ENCODE measurements at regions not wholly inside any gene's neighbourhood (a gene's known extent, or its start where the extent isn't known, plus 50 kb on each side); places are given as distances from the start of the nearest gene placed in this dataset.

GRCh38 chr1:221913351-221913892, 171.5 kb upstream of the DUSP10 start:
- WGBS, 5 donors: 84 to 97% (median 89%) methylated on average over 3 of the region's 3 CpGs

GRCh38 chr1:221912230-221912629, 170.3 kb upstream of the DUSP10 start:
- TF ChIP-seq POLR2AphosphoS5 (IDR thresholded peaks at IDR 0.05) (no peak), POLR2A (IDR thresholded peaks at IDR 0.05) (no peak), CTCF (IDR thresholded peaks at IDR 0.05 in 8 of 11, conservative IDR thresholded peaks at IDR 0.05 in 3 of 11) (no peak)
- intact Hi-C loops (cut with DNase I; ENCODE audit: low total_unique reads): no loop called here
- H3K27me3 ChIP-seq (replicated peaks in 1 of 7): no peaks in the 10 kb centered on the region
- no peak overlapping the region for H3K4me3 ChIP-seq
- H3K27ac ChIP-seq: no peak overlapping the region
- no peaks in the 10 kb centered on the region for H3K9me3 ChIP-seq
- H3K4me1 ChIP-seq: no peaks in the 10 kb centered on the region
- H3K36me3 ChIP-seq: no peaks in the 10 kb centered on the region
- DNase-seq: no peak

More at GRCh38 chr1:221913351-221913892, 171.5 kb upstream of the DUSP10 start:
- Histone ChIP-seq H3K27me3 (replicated peaks in 1 of 7) (no peaks in the 10 kb centered on the region), H3K36me3 (no peaks in the 10 kb centered on the region), H3K27ac (no peak overlapping the region), H3K4me1 (no peaks in the 10 kb centered on the region), H3K4me3 (no peak overlapping the region), H3K9me3 (no peaks in the 10 kb centered on the region)
- no peak for TF ChIP-seq CTCF (IDR thresholded peaks at IDR 0.05 in 8 of 11, conservative IDR thresholded peaks at IDR 0.05 in 3 of 11)
- no peak for TF ChIP-seq POLR2AphosphoS5 (IDR thresholded peaks at IDR 0.05)
- intact Hi-C loops (cut with DNase I; ENCODE audit: low total_unique reads): no loop called here
- no peak for DNase-seq

GRCh38 chr1:221911714-221912113, 169.8 kb upstream of the DUSP10 start:
- TF ChIP-seq POLR2AphosphoS5 (IDR thresholded peaks at IDR 0.05) (no peak), CTCF (IDR thresholded peaks at IDR 0.05 in 8 of 11, conservative IDR thresholded peaks at IDR 0.05 in 3 of 11) (no peak), POLR2A (IDR thresholded peaks at IDR 0.05) (no peak)
- no peaks in the 10 kb centered on the region for H3K9me3 ChIP-seq
- no peaks in the 10 kb centered on the region for H3K36me3 ChIP-seq
- H3K4me1 ChIP-seq: no peaks in the 10 kb centered on the region
- no peak overlapping the region for H3K4me3 ChIP-seq
- H3K27ac ChIP-seq: no peak overlapping the region
- no peaks in the 10 kb centered on the region for H3K27me3 ChIP-seq (replicated peaks in 1 of 7)
- WGBS, 5 donors: 51 to 69% (median 66%) methylated on average over 1 of the region's 1 CpG
- DNase-seq: no peak
- intact Hi-C loops (cut with DNase I; ENCODE audit: low total_unique reads): no loop called here

GRCh38 chr1:221910222-221910621, 168.3 kb upstream of the DUSP10 start:
- Histone ChIP-seq H3K4me3 (no peak overlapping the region), H3K27ac (no peak overlapping the region), H3K4me1 (no peaks in the 10 kb centered on the region), H3K9me3 (no peaks in the 10 kb centered on the region), H3K36me3 (no peaks in the 10 kb centered on the region), H3K27me3 (replicated peaks in 1 of 7) (no peaks in the 10 kb centered on the region)
- intact Hi-C loops (cut with DNase I; ENCODE audit: low total_unique reads): no loop called here
- 76 to 85% (median 78%) methylated on average over 4 of the region's 4 CpGs for WGBS, 5 donors
- TF ChIP-seq POLR2AphosphoS5 (IDR thresholded peaks at IDR 0.05): no peak
- no peak for DNase-seq

- TF ChIP-seq POLR2A (IDR thresholded peaks at IDR 0.05) (no peak), POLR2AphosphoS5 (IDR thresholded peaks at IDR 0.05) (no peak), CTCF (IDR thresholded peaks at IDR 0.05 in 8 of 11, conservative IDR thresholded peaks at IDR 0.05 in 3 of 11) (no peak)
- no peak for DNase-seq
- Histone ChIP-seq H3K36me3 (no peaks in the 10 kb centered on the region), H3K27ac (no peak overlapping the region), H3K4me3 (no peak overlapping the region), H3K27me3 (replicated peaks in 1 of 7) (no peaks in the 10 kb centered on the region), H3K4me1 (no peaks in the 10 kb centered on the region), H3K9me3 (no peaks in the 10 kb centered on the region)
- 82 to 95% (median 90%) methylated on average over 4 of the region's 4 CpGs for WGBS, 5 donors
- intact Hi-C loops (cut with DNase I; ENCODE audit: low total_unique reads): no loop called here
Measured at GRCh38 chr1:221908573-221908972, 166.7 kb upstream of the DUSP10 start.
